OCI-LY1 (cell line): ENCODE measurements at regions not wholly inside any gene's neighbourhood (a gene's known extent, or its start where the extent isn't known, plus 50 kb on each side); places are given as distances from the start of the nearest gene placed in this dataset.

Experiments used
- H2AFZ ChIP-seq: fragments of 200-600 bp; sonication (generic), shearing (Covaris generic); 2 replicates; pipeline ENCODE4 v1.6.0; 2014; ENCODE audit warnings: antibody characterized with exemption, mild to moderate bottlenecking, low read length
- H3F3A ChIP-seq: fragments of 200-600 bp; sonication (generic), shearing (Covaris generic); 2 replicates; pipeline ENCODE4 v1.6.0; 2014; ENCODE audit warnings: mild to moderate bottlenecking, antibody characterized with exemption, low read length, moderate library complexity; ENCODE audit not compliant: insufficient read depth
- H3K27ac ChIP-seq: fragments of 200-600 bp; sonication (generic); 2 replicates; pipeline ENCODE4 v1.5.1; 2014; ENCODE audit warnings: low read length, mixed run types, mild to moderate bottlenecking, low read depth; ENCODE audit not compliant: poor library complexity, severe bottlenecking
- H3K27me3 ChIP-seq: fragments of 200-600 bp; sonication (generic); 2 replicates; pipeline ENCODE4 v1.6.0; 2014; ENCODE audit warnings: antibody characterized with exemption, mild to moderate bottlenecking, low read length, moderate library complexity; ENCODE audit not compliant: insufficient read depth
- H3K36me3 ChIP-seq: fragments of 200-600 bp; sonication (generic); 2 replicates; pipeline ENCODE4 v1.6.1; 2014; ENCODE audit warnings: mild to moderate bottlenecking, antibody characterized with exemption, low read length, moderate library complexity, mixed read lengths; ENCODE audit not compliant: insufficient read depth
- H3K4me1 ChIP-seq: fragments of 200-600 bp; sonication (generic); 2 replicates; pipeline ENCODE4 v1.5.1; 2014; ENCODE audit warnings: mild to moderate bottlenecking, low read length, moderate library complexity; ENCODE audit not compliant: insufficient read depth, severe bottlenecking
- H3K4me2 ChIP-seq: fragments of 200-600 bp; sonication (generic), shearing (Covaris generic); 2 replicates; pipeline ENCODE4 v1.6.1; 2014; ENCODE audit warnings: low read length
- H3K4me3 ChIP-seq: fragments of 200-600 bp; sonication (generic); 2 replicates; pipeline ENCODE4 v1.5.1; 2014; ENCODE audit warnings: low read length, low read depth, mild to moderate bottlenecking, mixed read lengths; ENCODE audit not compliant: poor library complexity, severe bottlenecking
- H3K79me2 ChIP-seq: fragments of 200-600 bp; shearing (Covaris generic); 2 replicates; pipeline ENCODE4 v1.6.1; 2016; ENCODE audit warnings: mixed run types, low read length, mixed read lengths; ENCODE audit not compliant: insufficient read depth
- H3K9ac ChIP-seq: fragments of 200-600 bp; sonication (generic), shearing (Covaris generic); 2 replicates; pipeline ENCODE4 v1.6.1; 2014; ENCODE audit warnings: mild to moderate bottlenecking, low read length, mixed read lengths
- H3K9me2 ChIP-seq: fragments of 200-600 bp; sonication (generic), shearing (Covaris generic); 2 replicates; pipeline ENCODE4 v1.6.1; 2014; ENCODE audit warnings: low read depth, mild to moderate bottlenecking, low read length, mixed read lengths
- H3K9me3 ChIP-seq: fragments of 200-600 bp; shearing (Covaris generic); 2 replicates; pipeline ENCODE4 v1.6.1; 2014; ENCODE audit warnings: low read length, mixed read lengths
- H4K20me1 ChIP-seq: fragments of 200-600 bp; sonication (generic), shearing (Covaris generic); 2 replicates; pipeline ENCODE4 v1.6.0; 2016; ENCODE audit warnings: mild to moderate bottlenecking, low read length; ENCODE audit not compliant: insufficient read depth
- CTCF ChIP-seq: fragments of 200-600 bp; sonication (generic), shearing (Covaris generic); IDR thresholded peaks from 2 replicates; pipeline ENCODE4 v1.5.1; 2017; ENCODE audit warnings: mild to moderate bottlenecking, antibody characterized with exemption, low read length, moderate library complexity, mixed read lengths
- EZH2 ChIP-seq: fragments of 200-600 bp; sonication (generic), shearing (Covaris generic); IDR thresholded peaks from 2 replicates; pipeline ENCODE4 v1.8.0; 2017; ENCODE audit warnings: borderline replicate concordance, mixed run types, mild to moderate bottlenecking, antibody characterized with exemption, low read length, moderate library complexity, mixed read lengths

- Histone ChIP-seq H3K4me3 (no peak overlapping the region), H3K9me2 (no peaks in the 10 kb centered on the region), H3K27me3 (peaks cover 7% of the 10 kb centered on the region; the same call in 1 of the 2 replicates), H3K27ac (no peak overlapping the region), H3K79me2 (no peaks in the 10 kb centered on the region), H4K20me1 (no peaks in the 10 kb centered on the region), H3K36me3 (no peaks in the 10 kb centered on the region), H3K9ac (no peak overlapping the region), H3K4me2 (no peak overlapping the region), H3K4me1 (no peaks in the 10 kb centered on the region), H3K9me3 (no peaks in the 10 kb centered on the region), H3F3A (no peaks in the 10 kb centered on the region), H2AFZ (no peak overlapping the region)
- no peak for TF ChIP-seq EZH2
- no peak for TF ChIP-seq CTCF
Observed at GRCh38 chr22:47621253-47621652, 858.8 kb downstream of the TBC1D22A start.

GRCh38 chr22:47620391-47620790 lies 857.9 kb downstream of the TBC1D22A start:
- no peaks in the 10 kb centered on the region for H4K20me1 ChIP-seq
- no peak overlapping the region for H3K4me2 ChIP-seq
- no peak overlapping the region for H3K9ac ChIP-seq
- H3K4me3 ChIP-seq, result no peak overlapping the region
- TF ChIP-seq CTCF (no peak), EZH2 (no peak)
- H3K9me2 ChIP-seq, result no peaks in the 10 kb centered on the region
- H3F3A ChIP-seq, result no peaks in the 10 kb centered on the region
- no peak overlapping the region for H3K27ac ChIP-seq
- no peaks in the 10 kb centered on the region for H3K79me2 ChIP-seq
- no peaks in the 10 kb centered on the region for H3K9me3 ChIP-seq
- no peaks in the 10 kb centered on the region for H3K36me3 ChIP-seq
- no peaks in the 10 kb centered on the region for H3K4me1 ChIP-seq
- peaks cover 7% of the 10 kb centered on the region; the same call in 1 of the 2 replicates for H3K27me3 ChIP-seq
- H2AFZ ChIP-seq, result no peak overlapping the region

GRCh38 chr22:47619631-47620030 lies 857.2 kb downstream of the TBC1D22A start:
- no peak for TF ChIP-seq CTCF
- no peak for TF ChIP-seq EZH2
- Histone ChIP-seq H3K27me3 (peaks cover 7% of the 10 kb centered on the region; the same call in 1 of the 2 replicates), H3K9me2 (no peaks in the 10 kb centered on the region)

More at GRCh38 chr22:47619631-47620030, 857.2 kb downstream of the TBC1D22A start:
- Histone ChIP-seq H3K27ac (no peak overlapping the region), H3K9me3 (no peaks in the 10 kb centered on the region), H2AFZ (no peak overlapping the region), H3K36me3 (no peaks in the 10 kb centered on the region), H3K79me2 (no peaks in the 10 kb centered on the region), H3K4me2 (no peak overlapping the region), H4K20me1 (no peaks in the 10 kb centered on the region), H3K4me1 (no peaks in the 10 kb centered on the region), H3K4me3 (no peak overlapping the region), H3K9ac (no peak overlapping the region), H3F3A (no peaks in the 10 kb centered on the region)
